ENCODE measurements at regions not wholly inside any gene's neighbourhood (a gene's known extent, or its start where the extent isn't known, plus 50 kb on each side); places are given as distances from the start of the nearest gene placed in this dataset.

- ATAC-seq (no peak), DNase-seq (ENCODE audit: low spot score) (no peak)
- intact Hi-C loops (cut with DNase I): no loop called here
Observed at GRCh38 chr4:185920171-185920570, 108.2 kb upstream of the SORBS2 start.

GRCh38 chr4:185920691-185921260 is 108.8 kb upstream of the SORBS2 start:
- DNase-seq (ENCODE audit: low spot score) (no peak), ATAC-seq (no peak)
- intact Hi-C loops (cut with DNase I): no loop called here

GRCh38 chr4:185921583-185922555 is 109.9 kb upstream of the SORBS2 start:
- DNase-seq (ENCODE audit: low spot score) (no peak), ATAC-seq (no peak)
- intact Hi-C loops (cut with DNase I): no loop called here

- ATAC-seq (no peak), DNase-seq (ENCODE audit: low spot score) (no peak)
- intact Hi-C loops (cut with DNase I): no loop called here
Observed at GRCh38 chr4:185924458-185925044, 112.6 kb upstream of the SORBS2 start.

- DNase-seq (ENCODE audit: low spot score): no peak
- ATAC-seq: no peak
- intact Hi-C loops (cut with DNase I): no loop called here
Observed at GRCh38 chr4:185925910-185926360, 113.9 kb upstream of the SORBS2 start.

GRCh38 chr4:185931375-185931774 is 119.4 kb upstream of the SORBS2 start:
- intact Hi-C loops (cut with DNase I): no loop called here
- DNase-seq (ENCODE audit: low spot score) (no peak), ATAC-seq (no peak)

GRCh38 chr4:185931986-185932385 is 120.0 kb upstream of the SORBS2 start:
- no peak for ATAC-seq
- no peak for DNase-seq (ENCODE audit: low spot score)
- intact Hi-C loops (cut with DNase I): no loop called here

GRCh38 chr4:185932491-185932890 is 120.5 kb upstream of the SORBS2 start:
- no peak for DNase-seq (ENCODE audit: low spot score)
- ATAC-seq: peak; percentile 56
- intact Hi-C loops (cut with DNase I): no loop called here

- intact Hi-C loops (cut with DNase I): no loop called here
- DNase-seq (ENCODE audit: low spot score): no peak
Observed at GRCh38 chr4:185933078-185933581, 121.1 kb upstream of the SORBS2 start.

GRCh38 chr4:185936650-185937376 is 124.8 kb upstream of the SORBS2 start:
- DNase-seq (ENCODE audit: low spot score): no peak

More at GRCh38 chr4:185933078-185933581, 121.1 kb upstream of the SORBS2 start:
- ATAC-seq: no peak

GRCh38 chr4:185938654-185939053 is 126.7 kb upstream of the SORBS2 start:
- ATAC-seq: no peak
- no peak for DNase-seq (ENCODE audit: low spot score)
- intact Hi-C loops (cut with DNase I): no loop called here

More at GRCh38 chr4:185936650-185937376, 124.8 kb upstream of the SORBS2 start:
- ATAC-seq: no peak
- intact Hi-C loops (cut with DNase I): no loop called here

- ATAC-seq (no peak), DNase-seq (ENCODE audit: low spot score) (no peak)
- intact Hi-C loops (cut with DNase I): no loop called here
Observed at GRCh38 chr4:185941461-185941860, 127.5 kb upstream of the TLR3 start.

- ATAC-seq (no peak), DNase-seq (ENCODE audit: low spot score) (no peak)
- intact Hi-C loops (cut with DNase I): no loop called here
Observed at GRCh38 chr4:185945252-185945651, 123.7 kb upstream of the TLR3 start.

- ATAC-seq (no peak), DNase-seq (ENCODE audit: low spot score) (no peak)
- intact Hi-C loops (cut with DNase I): no loop called here
Observed at GRCh38 chr4:185945906-185946305, 123.0 kb upstream of the TLR3 start.

- ATAC-seq (no peak), DNase-seq (ENCODE audit: low spot score) (no peak)
- intact Hi-C loops (cut with DNase I): no loop called here
Observed at GRCh38 chr4:185950891-185951290, 118.1 kb upstream of the TLR3 start.

GRCh38 chr4:185955151-185955770 is 113.7 kb upstream of the TLR3 start:
- DNase-seq (ENCODE audit: low spot score): no peak
- intact Hi-C loops (cut with DNase I): no loop called here
- no peak for ATAC-seq

GRCh38 chr4:185955826-185956543 is 113.0 kb upstream of the TLR3 start:
- intact Hi-C loops (cut with DNase I): no loop called here
- ATAC-seq (no peak), DNase-seq (ENCODE audit: low spot score) (no peak)

GRCh38 chr4:185956544-185956940 is 112.4 kb upstream of the TLR3 start:
- intact Hi-C loops (cut with DNase I): no loop called here
- no peak for DNase-seq (ENCODE audit: low spot score)
- no peak for ATAC-seq
